PFSK-1 (cell line): ENCODE measurements at regions not wholly inside any gene's neighbourhood (a gene's known extent, or its start where the extent isn't known, plus 50 kb on each side); places are given as distances from the start of the nearest gene placed in this dataset.

Experiments
- FOXP2 ChIP-seq: optimal IDR thresholded peaks from 2 replicates; pipeline ENCODE3; 2011; ENCODE audit warnings: borderline replicate concordance, control low read depth, inconsistent platforms; ENCODE audit not compliant: insufficient read depth; ENCODE audit errors: extremely low read length, extremely low read depth
- POLR2AphosphoS5 ChIP-seq: IDR thresholded peaks from 2 replicates; pipeline ENCODE4 v1.6.1; 2012; ENCODE audit warnings: low read depth, mild to moderate bottlenecking, control low read depth, low read length, moderate library complexity
- REST ChIP-seq, 2 experiments: IDR thresholded peaks; 2 replicates each; pipeline versions ENCODE4 v1.6.1 to v1.8.0; 2011 to 2012; ENCODE audit warnings: low read depth in 2 of 2, low read length in 2 of 2, control low read depth in 1 of 2, inconsistent platforms in 1 of 2, mild to moderate bottlenecking in 1 of 2, moderate library complexity in 1 of 2; ENCODE audit not compliant: insufficient read depth in 1 of 2
- SIN3A ChIP-seq: IDR thresholded peaks from 2 replicates; pipeline ENCODE4 v1.6.1; 2012; ENCODE audit warnings: mild to moderate bottlenecking, low read length, moderate library complexity, borderline replicate concordance; ENCODE audit not compliant: insufficient read depth
- TAF1 ChIP-seq: IDR thresholded peaks from 2 replicates; pipeline ENCODE4 v1.6.1; 2012; ENCODE audit warnings: low read length, control low read depth, borderline replicate concordance; ENCODE audit not compliant: insufficient read depth

GRCh38 chr5:62938927-62939326, 360.3 kb downstream of the LRRC70 start:
- TF ChIP-seq SIN3A (no peak), TAF1 (no peak), POLR2AphosphoS5 (no peak), REST (IDR thresholded peaks at IDR 0.05; ENCODE audit: insufficient read depth in 1 of 2, low read depth in 2 of 2, low read length in 2 of 2) (no peak), FOXP2 (no peak)

- TF ChIP-seq POLR2AphosphoS5 (no peak), SIN3A (no peak), TAF1 (no peak), REST (IDR thresholded peaks at IDR 0.05; ENCODE audit: insufficient read depth in 1 of 2, low read depth in 2 of 2, low read length in 2 of 2) (no peak), FOXP2 (no peak)
These were observed 359.3 kb downstream of the LRRC70 start for GRCh38 chr5:62937661-62938558.

GRCh38 chr5:62935660-62936059, 357.0 kb downstream of the LRRC70 start:
- TF ChIP-seq SIN3A = no peak
- no peak for TF ChIP-seq REST (IDR thresholded peaks at IDR 0.05; ENCODE audit: insufficient read depth in 1 of 2, low read depth in 2 of 2, low read length in 2 of 2)
- no peak for TF ChIP-seq POLR2AphosphoS5
- TF ChIP-seq TAF1 = no peak
- no peak for TF ChIP-seq FOXP2

- no peak for TF ChIP-seq SIN3A
- no peak for TF ChIP-seq TAF1
- no peak for TF ChIP-seq REST (IDR thresholded peaks at IDR 0.05; ENCODE audit: insufficient read depth in 1 of 2, low read depth in 2 of 2, low read length in 2 of 2)
- TF ChIP-seq FOXP2 = no peak
- no peak for TF ChIP-seq POLR2AphosphoS5
These were observed 355.7 kb downstream of the LRRC70 start for GRCh38 chr5:62934319-62934718.

GRCh38 chr5:62933261-62933660, 354.6 kb downstream of the LRRC70 start:
- TF ChIP-seq SIN3A (no peak), TAF1 (no peak), FOXP2 (no peak), POLR2AphosphoS5 (no peak), REST (IDR thresholded peaks at IDR 0.05; ENCODE audit: insufficient read depth in 1 of 2, low read depth in 2 of 2, low read length in 2 of 2) (no peak)
